A673 (cell line): ENCODE measurements at regions not wholly inside any gene's neighbourhood (a gene's known extent, or its start where the extent isn't known, plus 50 kb on each side); places are given as distances from the start of the nearest gene placed in this dataset.

Experiments used
- CTCF ChIP-seq: fragments of 300-800, 200-600 bp; sonication (generic); conservative IDR thresholded peaks from 2 replicates; pipeline ENCODE4 v1.5.1; 2017; ENCODE audit warnings: low read depth, mild to moderate bottlenecking, antibody characterized with exemption, low read length, moderate library complexity, mixed read lengths
- EZH2 ChIP-seq: fragments of 200-600 bp; sonication (generic); IDR thresholded peaks from 2 replicates; pipeline ENCODE4 v1.6.1; 2017; ENCODE audit warnings: borderline replicate concordance, low read depth, mild to moderate bottlenecking, mixed read lengths, antibody characterized with exemption, low read length; ENCODE audit not compliant: poor library complexity, severe bottlenecking

- TF ChIP-seq CTCF (peak; percentile 64; the same call in 1 of the 2 replicates), EZH2 (no peak)
Measured at GRCh38 chr16:73172973-73173709, 125.2 kb upstream of the ZFHX3 start.
